ENCODE measurements at regions not wholly inside any gene's neighbourhood (a gene's known extent, or its start where the extent isn't known, plus 50 kb on each side); places are given as distances from the start of the nearest gene placed in this dataset.

GRCh38 chr9:118163751-118164150, 459.5 kb downstream of the TLR4 start:
- ATAC-seq, result no peak
- no peaks in the 10 kb centered on the region for H3K36me3 ChIP-seq (ENCODE audit: insufficient read depth)

More at GRCh38 chr9:118163751-118164150, 459.5 kb downstream of the TLR4 start:
- H3K27ac Mint-ChIP-seq, result no peak overlapping the region
- H3K27me3 ChIP-seq (ENCODE audit: insufficient read depth), result no peaks in the 10 kb centered on the region
- no peak overlapping the region for H2AFZ ChIP-seq
- H3K4me3 Mint-ChIP-seq, result no peak overlapping the region
- H3K9me3 Mint-ChIP-seq, result peaks cover 50% of the 10 kb centered on the region
- H3K27me3 Mint-ChIP-seq (ENCODE audit: insufficient read depth, low read depth, poor library complexity), result peaks cover 2% of the 10 kb centered on the region
- H3K27ac ChIP-seq (ENCODE audit: low read depth), result no peak overlapping the region
- no peaks in the 10 kb centered on the region for H3K9me2 ChIP-seq (ENCODE audit: insufficient read depth)
- H4K20me1 ChIP-seq (replicated peaks; ENCODE audit: insufficient read depth), result no peaks in the 10 kb centered on the region
- no peak for DNase-seq (ENCODE audit: low spot score)
- H3K4me3 ChIP-seq, result no peak overlapping the region
- H3K4me1 ChIP-seq (ENCODE audit: insufficient read depth), result no peaks in the 10 kb centered on the region
- no peaks in the 10 kb centered on the region for H3K36me3 Mint-ChIP-seq (ENCODE audit: low read depth)
- no peaks in the 10 kb centered on the region for H3F3A ChIP-seq (replicated peaks; ENCODE audit: low read depth)
- TF ChIP-seq CTCF (conservative IDR thresholded peaks at IDR 0.05; ENCODE audit: low read depth in 2 of 2) (no peak), STAT1 (IDR thresholded peaks at IDR 0.05; ENCODE audit: unreplicated experiment) (no peak), NANOG (IDR thresholded peaks at IDR 0.05; ENCODE audit: borderline replicate concordance) (no peak), ZNF331 (CRISPR knock-in tag; IDR thresholded peaks at IDR 0.05; ENCODE audit: low read depth) (no peak)
- TF ChIP-seq, protein P1, sequence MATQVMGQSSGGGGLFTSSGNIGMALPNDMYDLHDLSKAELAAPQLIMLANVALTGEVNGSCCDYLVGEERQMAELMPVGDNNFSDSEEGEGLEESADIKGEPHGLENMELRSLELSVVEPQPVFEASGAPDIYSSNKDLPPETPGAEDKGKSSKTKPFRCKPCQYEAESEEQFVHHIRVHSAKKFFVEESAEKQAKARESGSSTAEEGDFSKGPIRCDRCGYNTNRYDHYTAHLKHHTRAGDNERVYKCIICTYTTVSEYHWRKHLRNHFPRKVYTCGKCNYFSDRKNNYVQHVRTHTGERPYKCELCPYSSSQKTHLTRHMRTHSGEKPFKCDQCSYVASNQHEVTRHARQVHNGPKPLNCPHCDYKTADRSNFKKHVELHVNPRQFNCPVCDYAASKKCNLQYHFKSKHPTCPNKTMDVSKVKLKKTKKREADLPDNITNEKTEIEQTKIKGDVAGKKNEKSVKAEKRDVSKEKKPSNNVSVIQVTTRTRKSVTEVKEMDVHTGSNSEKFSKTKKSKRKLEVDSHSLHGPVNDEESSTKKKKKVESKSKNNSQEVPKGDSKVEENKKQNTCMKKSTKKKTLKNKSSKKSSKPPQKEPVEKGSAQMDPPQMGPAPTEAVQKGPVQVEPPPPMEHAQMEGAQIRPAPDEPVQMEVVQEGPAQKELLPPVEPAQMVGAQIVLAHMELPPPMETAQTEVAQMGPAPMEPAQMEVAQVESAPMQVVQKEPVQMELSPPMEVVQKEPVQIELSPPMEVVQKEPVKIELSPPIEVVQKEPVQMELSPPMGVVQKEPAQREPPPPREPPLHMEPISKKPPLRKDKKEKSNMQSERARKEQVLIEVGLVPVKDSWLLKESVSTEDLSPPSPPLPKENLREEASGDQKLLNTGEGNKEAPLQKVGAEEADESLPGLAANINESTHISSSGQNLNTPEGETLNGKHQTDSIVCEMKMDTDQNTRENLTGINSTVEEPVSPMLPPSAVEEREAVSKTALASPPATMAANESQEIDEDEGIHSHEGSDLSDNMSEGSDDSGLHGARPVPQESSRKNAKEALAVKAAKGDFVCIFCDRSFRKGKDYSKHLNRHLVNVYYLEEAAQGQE (IDR thresholded peaks at IDR 0.05; ENCODE audit: unreplicated experiment), result no peak
- TF ChIP-seq, protein P2, sequence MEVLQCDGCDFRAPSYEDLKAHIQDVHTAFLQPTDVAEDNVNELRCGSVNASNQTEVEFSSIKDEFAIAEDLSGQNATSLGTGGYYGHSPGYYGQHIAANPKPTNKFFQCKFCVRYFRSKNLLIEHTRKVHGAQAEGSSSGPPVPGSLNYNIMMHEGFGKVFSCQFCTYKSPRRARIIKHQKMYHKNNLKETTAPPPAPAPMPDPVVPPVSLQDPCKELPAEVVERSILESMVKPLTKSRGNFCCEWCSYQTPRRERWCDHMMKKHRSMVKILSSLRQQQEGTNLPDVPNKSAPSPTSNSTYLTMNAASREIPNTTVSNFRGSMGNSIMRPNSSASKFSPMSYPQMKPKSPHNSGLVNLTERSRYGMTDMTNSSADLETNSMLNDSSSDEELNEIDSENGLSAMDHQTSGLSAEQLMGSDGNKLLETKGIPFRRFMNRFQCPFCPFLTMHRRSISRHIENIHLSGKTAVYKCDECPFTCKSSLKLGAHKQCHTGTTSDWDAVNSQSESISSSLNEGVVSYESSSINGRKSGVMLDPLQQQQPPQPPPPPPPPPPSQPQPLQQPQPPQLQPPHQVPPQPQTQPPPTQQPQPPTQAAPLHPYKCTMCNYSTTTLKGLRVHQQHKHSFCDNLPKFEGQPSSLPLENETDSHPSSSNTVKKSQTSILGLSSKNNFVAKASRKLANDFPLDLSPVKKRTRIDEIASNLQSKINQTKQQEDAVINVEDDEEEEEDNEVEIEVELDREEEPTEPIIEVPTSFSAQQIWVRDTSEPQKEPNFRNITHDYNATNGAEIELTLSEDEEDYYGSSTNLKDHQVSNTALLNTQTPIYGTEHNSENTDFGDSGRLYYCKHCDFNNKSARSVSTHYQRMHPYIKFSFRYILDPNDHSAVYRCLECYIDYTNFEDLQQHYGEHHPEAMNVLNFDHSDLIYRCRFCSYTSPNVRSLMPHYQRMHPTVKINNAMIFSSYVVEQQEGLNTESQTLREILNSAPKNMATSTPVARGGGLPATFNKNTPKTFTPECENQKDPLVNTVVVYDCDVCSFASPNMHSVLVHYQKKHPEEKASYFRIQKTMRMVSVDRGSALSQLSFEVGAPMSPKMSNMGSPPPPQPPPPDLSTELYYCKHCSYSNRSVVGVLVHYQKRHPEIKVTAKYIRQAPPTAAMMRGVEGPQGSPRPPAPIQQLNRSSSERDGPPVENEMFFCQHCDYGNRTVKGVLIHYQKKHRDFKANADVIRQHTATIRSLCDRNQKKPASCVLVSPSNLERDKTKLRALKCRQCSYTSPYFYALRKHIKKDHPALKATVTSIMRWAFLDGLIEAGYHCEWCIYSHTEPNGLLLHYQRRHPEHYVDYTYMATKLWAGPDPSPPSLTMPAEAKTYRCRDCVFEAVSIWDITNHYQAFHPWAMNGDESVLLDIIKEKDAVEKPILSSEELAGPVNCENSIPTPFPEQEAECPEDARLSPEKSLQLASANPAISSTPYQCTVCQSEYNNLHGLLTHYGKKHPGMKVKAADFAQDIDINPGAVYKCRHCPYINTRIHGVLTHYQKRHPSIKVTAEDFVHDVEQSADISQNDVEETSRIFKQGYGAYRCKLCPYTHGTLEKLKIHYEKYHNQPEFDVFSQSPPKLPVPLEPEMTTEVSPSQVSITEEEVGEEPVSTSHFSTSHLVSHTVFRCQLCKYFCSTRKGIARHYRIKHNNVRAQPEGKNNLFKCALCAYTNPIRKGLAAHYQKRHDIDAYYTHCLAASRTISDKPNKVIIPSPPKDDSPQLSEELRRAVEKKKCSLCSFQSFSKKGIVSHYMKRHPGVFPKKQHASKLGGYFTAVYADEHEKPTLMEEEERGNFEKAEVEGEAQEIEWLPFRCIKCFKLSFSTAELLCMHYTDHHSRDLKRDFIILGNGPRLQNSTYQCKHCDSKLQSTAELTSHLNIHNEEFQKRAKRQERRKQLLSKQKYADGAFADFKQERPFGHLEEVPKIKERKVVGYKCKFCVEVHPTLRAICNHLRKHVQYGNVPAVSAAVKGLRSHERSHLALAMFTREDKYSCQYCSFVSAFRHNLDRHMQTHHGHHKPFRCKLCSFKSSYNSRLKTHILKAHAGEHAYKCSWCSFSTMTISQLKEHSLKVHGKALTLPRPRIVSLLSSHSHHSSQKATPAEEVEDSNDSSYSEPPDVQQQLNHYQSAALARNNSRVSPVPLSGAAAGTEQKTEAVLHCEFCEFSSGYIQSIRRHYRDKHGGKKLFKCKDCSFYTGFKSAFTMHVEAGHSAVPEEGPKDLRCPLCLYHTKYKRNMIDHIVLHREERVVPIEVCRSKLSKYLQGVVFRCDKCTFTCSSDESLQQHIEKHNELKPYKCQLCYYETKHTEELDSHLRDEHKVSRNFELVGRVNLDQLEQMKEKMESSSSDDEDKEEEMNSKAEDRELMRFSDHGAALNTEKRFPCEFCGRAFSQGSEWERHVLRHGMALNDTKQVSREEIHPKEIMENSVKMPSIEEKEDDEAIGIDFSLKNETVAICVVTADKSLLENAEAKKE (CRISPR knock-in tag; IDR thresholded peaks at IDR 0.05), result no peak
- no peak overlapping the region for H3K4me2 ChIP-seq
- no peaks in the 10 kb centered on the region for H3K79me2 ChIP-seq (replicated peaks; ENCODE audit: insufficient read depth)
- no peaks in the 10 kb centered on the region for H3K4me1 Mint-ChIP-seq

Measured in GM23338 (cell line).